PC-9 (cell line): ENCODE measurements at regions not wholly inside any gene's neighbourhood (a gene's known extent, or its start where the extent isn't known, plus 50 kb on each side); places are given as distances from the start of the nearest gene placed in this dataset.

Source experiments
- BruUV-seq: library from RNA; stranded (reverse); fragments of 400-500 nt; replicated peaks from 2 replicates; lab custom pipeline; 2021; lab: Mats Ljungman, UMichigan
- CTCF ChIA-PET: fragments of 300-600 bp; sonication (Branson Sonifier 250); formaldehyde crosslinking; loops from one replicate; lab custom pipeline; 2022; ENCODE audit warnings: antibody characterized with exemption; lab: Charles Lee
- POLR2A ChIA-PET: fragments of 300-600 bp; sonication (Branson Sonifier 250); formaldehyde crosslinking; loops from one replicate; lab custom pipeline; 2022; ENCODE audit warnings: antibody characterized with exemption; ENCODE audit not compliant: unreplicated experiment; lab: Charles Lee
- DNase-seq, 2 experiments: peaks; one replicate each; pipeline versions ENCODE4 v3.0.0 to v3.0.0-alpha.2; 2015 to 2022; ENCODE audit warnings: mixed read lengths in 1 of 2
- H2AFZ ChIP-seq: fragments of 200-600 bp; sonication (generic); 2 replicates; pipeline ENCODE4 v1.8.1; 2017; ENCODE audit warnings: antibody characterized with exemption
- H3F3A ChIP-seq: fragments of 200-600 bp; sonication (generic); 2 replicates; pipeline ENCODE4 v1.8.1; 2017; ENCODE audit warnings: antibody characterized with exemption, mild to moderate bottlenecking, low read depth; ENCODE audit not compliant: insufficient read depth
- H3K27ac ChIP-seq: fragments of 200-600 bp; sonication (generic); 2 replicates; pipeline ENCODE4 v1.6.1; 2016; ENCODE audit warnings: mixed run types
- H3K27me3 ChIP-seq: fragments of 200-600 bp; sonication (generic); 2 replicates; pipeline ENCODE4 v1.6.1; 2016; ENCODE audit warnings: low read depth, mixed run types; ENCODE audit not compliant: insufficient read depth
- H3K36me3 ChIP-seq: fragments of 200-600 bp; sonication (generic); 2 replicates; pipeline ENCODE4 v1.6.1; 2016; ENCODE audit warnings: low read depth, mixed run types
- H3K4me1 ChIP-seq: fragments of 200-600 bp; sonication (generic); replicated peaks from 2 replicates; pipeline ENCODE4 v1.6.1; 2016; ENCODE audit warnings: mixed run types; ENCODE audit not compliant: insufficient read depth
- H3K4me2 ChIP-seq: fragments of 200-600 bp; sonication (generic); 2 replicates; pipeline ENCODE4 v1.6.1; 2017; ENCODE audit warnings: mixed run types
- H3K4me3 ChIP-seq: fragments of 200-600 bp; sonication (generic); 2 replicates; pipeline ENCODE4 v1.6.1; 2016; ENCODE audit warnings: mixed run types
- H3K79me2 ChIP-seq: fragments of 200-600 bp; sonication (generic); 2 replicates; pipeline ENCODE4 v1.6.1; 2017; ENCODE audit warnings: low read depth, mixed run types
- H3K9me2 ChIP-seq: fragments of 200-600 bp; sonication (generic); 2 replicates; pipeline ENCODE4 v1.8.1; 2017; ENCODE audit warnings: mild to moderate bottlenecking; ENCODE audit not compliant: insufficient read depth
- H3K9me3 ChIP-seq: fragments of 200-600 bp; sonication (generic); 2 replicates; pipeline ENCODE4 v1.8.1; 2016; ENCODE audit warnings: low read depth; ENCODE audit not compliant: insufficient read depth
- H4K20me1 ChIP-seq: fragments of 200-600 bp; sonication (generic); 2 replicates; pipeline ENCODE4 v1.8.1; 2017; ENCODE audit not compliant: insufficient read depth
- CTCF ChIP-seq: fragments of 200-600 bp; sonication (generic); conservative IDR thresholded peaks from 2 replicates; pipeline ENCODE4 v1.6.1; 2017; ENCODE audit warnings: mixed run types, antibody characterized with exemption, mild to moderate bottlenecking, moderate library complexity
- EZH2 ChIP-seq: fragments of 200-600 bp; sonication (generic); IDR thresholded peaks from 2 replicates; pipeline ENCODE4 v1.8.0; 2017; ENCODE audit warnings: antibody characterized with exemption, low read depth
- intact Hi-C: fragments of 100-400 bp; cut with micrococcal nuclease; formaldehyde crosslinking; loops from one replicate; pipeline ENCODE4 v1.10.0; 2022; ENCODE audit not compliant: unreplicated experiment

GRCh38 chr5:99724732-99725290 lies 796.0 kb upstream of the CHD1 start:
- intact Hi-C loops, result no loop called here
- POLR2A ChIA-PET, result no interaction called here
- Histone ChIP-seq H3K4me2 (no peak overlapping the region), H3K9me2 (no peaks in the 10 kb centered on the region), H3K79me2 (no peaks in the 10 kb centered on the region), H3K4me1 (no peaks in the 10 kb centered on the region), H3F3A (no peaks in the 10 kb centered on the region), H3K27ac (no peak overlapping the region), H3K9me3 (no peaks in the 10 kb centered on the region), H2AFZ (no peak overlapping the region), H4K20me1 (no peaks in the 10 kb centered on the region), H3K4me3 (no peak overlapping the region), H3K27me3 (no peaks in the 10 kb centered on the region), H3K36me3 (no peaks in the 10 kb centered on the region)
- no peak for DNase-seq
- TF ChIP-seq CTCF (no peak), EZH2 (no peak)
- no TSS peak for BruUV-seq
- CTCF ChIA-PET, result no interaction called here

DNA sequence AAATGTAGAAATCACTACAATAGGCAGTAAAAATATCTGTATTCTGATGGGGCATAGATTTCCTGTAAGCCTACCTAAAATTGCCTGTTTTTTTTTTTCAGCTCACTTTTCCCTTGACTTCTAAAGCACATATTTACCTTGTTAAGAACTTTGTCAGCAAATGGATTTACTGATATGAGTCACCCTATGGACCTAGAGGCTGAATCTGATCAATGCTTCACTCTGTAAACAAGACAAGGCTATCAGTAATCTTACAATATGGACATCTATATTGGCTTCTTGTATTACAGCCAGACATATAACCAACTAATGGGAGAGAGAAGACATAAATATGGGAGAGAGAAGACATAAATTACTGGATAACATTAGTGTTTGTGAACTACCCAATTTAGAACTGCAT lies 792.7 kb upstream of the CHD1 start:
- BruUV-seq, result no TSS peak
- Histone ChIP-seq H3K27ac (no peak overlapping the region), H3K4me2 (no peak overlapping the region), H3K36me3 (no peaks in the 10 kb centered on the region), H3K9me3 (no peaks in the 10 kb centered on the region), H3K4me3 (no peak overlapping the region), H3K27me3 (no peaks in the 10 kb centered on the region), H3K9me2 (no peaks in the 10 kb centered on the region), H4K20me1 (no peaks in the 10 kb centered on the region), H2AFZ (no peak overlapping the region), H3K4me1 (no peaks in the 10 kb centered on the region), H3F3A (no peaks in the 10 kb centered on the region), H3K79me2 (no peaks in the 10 kb centered on the region)
- intact Hi-C loops, result no loop called here
- no peak for DNase-seq
- ChIA-PET CTCF (no interaction called here), POLR2A (no interaction called here)
- TF ChIP-seq CTCF (no peak), EZH2 (no peak)

DNA sequence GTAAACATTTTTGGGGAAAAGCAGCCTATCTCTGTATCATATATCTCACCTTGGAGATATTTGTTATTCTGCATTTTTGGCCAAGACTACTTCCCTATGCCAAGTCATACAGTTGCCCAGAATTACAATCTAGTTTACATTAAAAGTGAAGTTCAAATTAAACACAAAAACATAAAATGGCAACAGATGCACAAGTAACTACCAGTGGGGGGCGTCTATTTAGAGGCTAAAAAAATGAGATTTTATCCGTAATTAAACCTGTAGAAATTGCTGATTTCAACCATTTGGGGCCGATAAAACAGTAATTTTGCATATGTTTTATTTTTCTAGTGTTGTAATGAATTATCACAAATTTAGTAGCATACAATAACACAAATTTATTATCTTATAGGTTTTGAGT lies 787.1 kb upstream of the CHD1 start:
- ChIA-PET CTCF (no interaction called here), POLR2A (no interaction called here)
- Histone ChIP-seq H3K36me3 (no peaks in the 10 kb centered on the region), H4K20me1 (no peaks in the 10 kb centered on the region), H3K4me2 (no peak overlapping the region), H3K9me2 (no peaks in the 10 kb centered on the region), H3F3A (no peaks in the 10 kb centered on the region), H3K27me3 (no peaks in the 10 kb centered on the region), H3K79me2 (no peaks in the 10 kb centered on the region), H3K27ac (no peak overlapping the region), H3K4me1 (no peaks in the 10 kb centered on the region), H2AFZ (no peak overlapping the region), H3K9me3 (no peaks in the 10 kb centered on the region), H3K4me3 (no peak overlapping the region)
- no TSS peak for BruUV-seq
- DNase-seq, result no peak
- intact Hi-C loops, result no loop called here
- TF ChIP-seq EZH2 (no peak), CTCF (no peak)
